Activated CD4-positive, alpha-beta T cell treated with anti-CD3 and anti-CD28 coated beads for 24 hours (primary cell): ENCODE measurements at regions not wholly inside any gene's neighbourhood (a gene's known extent, or its start where the extent isn't known, plus 50 kb on each side); places are given as distances from the start of the nearest gene placed in this dataset.
"Not testable (repeated sequence)": the region's sequence is repeated elsewhere in the genome, so short reads cannot be mapped to it uniquely, and the experiment has no call there.

ENCODE experiments used
- DNase-seq, 2 donors: peaks; one replicate each; pipeline ENCODE4 v3.0.0-alpha.2; 2020; ENCODE audit warnings: low read depth in 2 of 2

GRCh38 chr3:34109846-34110245 lies 311.4 kb downstream of the PDCD6IP start:
- DNase-seq: no peak

- DNase-seq: no peak
These were observed 312.9 kb downstream of the PDCD6IP start for GRCh38 chr3:34111361-34111760.

- not testable (repeated sequence) for DNase-seq
These were observed 313.8 kb downstream of the PDCD6IP start for GRCh38 chr3:34112261-34112660.

GRCh38 chr3:34131091-34131490 lies 332.7 kb downstream of the PDCD6IP start:
- DNase-seq: no peak

- DNase-seq: no peak
These were observed 333.8 kb downstream of the PDCD6IP start for GRCh38 chr3:34132069-34132692.

- DNase-seq: no peak
These were observed 341.1 kb downstream of the PDCD6IP start for GRCh38 chr3:34139566-34139965.

- no peak for DNase-seq
These were observed 342.2 kb downstream of the PDCD6IP start for GRCh38 chr3:34140616-34141015.

- DNase-seq: no peak
These were observed 343.5 kb downstream of the PDCD6IP start for GRCh38 chr3:34141841-34142337.

- no peak for DNase-seq
These were observed 347.4 kb downstream of the PDCD6IP start for GRCh38 chr3:34145796-34146195.

- no peak for DNase-seq
These were observed 348.2 kb downstream of the PDCD6IP start for GRCh38 chr3:34146596-34146995.

- DNase-seq: no peak
These were observed 352.6 kb downstream of the PDCD6IP start for GRCh38 chr3:34150992-34151391.

- no peak for DNase-seq
These were observed 354.2 kb downstream of the PDCD6IP start for GRCh38 chr3:34152656-34153055.

GRCh38 chr3:34155108-34155507 lies 356.7 kb downstream of the PDCD6IP start:
- no peak for DNase-seq

- DNase-seq: no peak
These were observed 357.2 kb downstream of the PDCD6IP start for GRCh38 chr3:34155666-34156065.

- DNase-seq: no peak
These were observed 359.1 kb downstream of the PDCD6IP start for GRCh38 chr3:34157491-34157890.

GRCh38 chr3:34159613-34160420 lies 361.4 kb downstream of the PDCD6IP start:
- no peak for DNase-seq

- DNase-seq: not testable (repeated sequence)
These were observed 371.2 kb downstream of the PDCD6IP start for GRCh38 chr3:34169636-34170035.

- no peak for DNase-seq
These were observed 376.3 kb downstream of the PDCD6IP start for GRCh38 chr3:34174740-34175139.

GRCh38 chr3:34175636-34176176 lies 377.3 kb downstream of the PDCD6IP start:
- no peak for DNase-seq

GRCh38 chr3:34176723-34177122 lies 378.3 kb downstream of the PDCD6IP start:
- DNase-seq: no peak

- DNase-seq: no peak
These were observed 380.0 kb downstream of the PDCD6IP start for GRCh38 chr3:34178415-34178814.

GRCh38 chr3:34179716-34180115 lies 381.3 kb downstream of the PDCD6IP start:
- DNase-seq: no peak

GRCh38 chr3:34180532-34180931 lies 382.1 kb downstream of the PDCD6IP start:
- no peak for DNase-seq
